ENCODE measurements at regions not wholly inside any gene's neighbourhood (a gene's known extent, or its start where the extent isn't known, plus 50 kb on each side); places are given as distances from the start of the nearest gene placed in this dataset.

GRCh38 chr16:17011712-17012111 lies 459.0 kb downstream of the XYLT1 start:
- Histone ChIP-seq H3K4me1 (no peaks in the 10 kb centered on the region), H3K4me3 (no peak overlapping the region), H3K9me3 (no peaks in the 10 kb centered on the region), H3K27me3 (no peaks in the 10 kb centered on the region), H3K27ac (no peak overlapping the region), H3K36me3 (replicated peaks in 1 of 2; ENCODE audit: insufficient read depth in 1 of 2, low read depth in 2 of 2) (no peaks in the 10 kb centered on the region)
- ATAC-seq: no peak
- intact Hi-C loops (cut with DNase I): no loop called here
- TF ChIP-seq POLR2A (IDR thresholded peaks at IDR 0.05): no peak
- no peak for TF ChIP-seq CTCF (IDR thresholded peaks at IDR 0.05)
- DNase-seq: no peak

GRCh38 chr16:17013038-17013437 lies 457.7 kb downstream of the XYLT1 start:
- Histone ChIP-seq H3K4me3 (no peak overlapping the region), H3K9me3 (no peaks in the 10 kb centered on the region), H3K36me3 (replicated peaks in 1 of 2; ENCODE audit: insufficient read depth in 1 of 2, low read depth in 2 of 2) (no peaks in the 10 kb centered on the region), H3K4me1 (no peaks in the 10 kb centered on the region), H3K27me3 (no peaks in the 10 kb centered on the region), H3K27ac (no peak overlapping the region)
- 67 to 74% methylated on average over 8 of the region's 8 CpGs for WGBS, 2 donors
- ATAC-seq (no peak), DNase-seq (no peak)
- intact Hi-C loops (cut with DNase I): no loop called here
- TF ChIP-seq POLR2A (IDR thresholded peaks at IDR 0.05) (no peak), CTCF (IDR thresholded peaks at IDR 0.05) (no peak)

- TF ChIP-seq POLR2A (IDR thresholded peaks at IDR 0.05) (no peak), CTCF (IDR thresholded peaks at IDR 0.05) (no peak)
- intact Hi-C loops (cut with DNase I): no loop called here
- ATAC-seq (no peak), DNase-seq (no peak)
- WGBS, 2 donors: 82 to 89% methylated on average over 6 of the region's 6 CpGs
- Histone ChIP-seq H3K4me3 (no peak overlapping the region), H3K9me3 (no peaks in the 10 kb centered on the region), H3K4me1 (no peaks in the 10 kb centered on the region), H3K36me3 (replicated peaks in 1 of 2; ENCODE audit: insufficient read depth in 1 of 2, low read depth in 2 of 2) (no peaks in the 10 kb centered on the region), H3K27me3 (no peaks in the 10 kb centered on the region), H3K27ac (no peak overlapping the region)
Measured at GRCh38 chr16:17014484-17015121, 456.2 kb downstream of the XYLT1 start.

- whole genome bisulfite sequencing, 2 donors: 78 to 80% methylated on average over 6 of the region's 6 CpGs
- TF ChIP-seq POLR2A (IDR thresholded peaks at IDR 0.05): no peak
- no peak for TF ChIP-seq CTCF (IDR thresholded peaks at IDR 0.05)
Measured at GRCh38 chr16:17015702-17016101, 455.1 kb downstream of the XYLT1 start.

GRCh38 chr16:17017442-17017841 lies 453.3 kb downstream of the XYLT1 start:
- no peaks in the 10 kb centered on the region for H3K36me3 ChIP-seq (replicated peaks in 1 of 2; ENCODE audit: insufficient read depth in 1 of 2, low read depth in 2 of 2)
- TF ChIP-seq POLR2A (IDR thresholded peaks at IDR 0.05) (no peak), CTCF (IDR thresholded peaks at IDR 0.05) (no peak)
- no peaks in the 10 kb centered on the region for H3K27me3 ChIP-seq
- ATAC-seq (no peak), DNase-seq (no peak)
- H3K4me1 ChIP-seq: no peaks in the 10 kb centered on the region
- no peak overlapping the region for H3K27ac ChIP-seq
- intact Hi-C loops (cut with DNase I): no loop called here
- no peak overlapping the region for H3K4me3 ChIP-seq
- H3K9me3 ChIP-seq: no peaks in the 10 kb centered on the region

More at GRCh38 chr16:17015702-17016101, 455.1 kb downstream of the XYLT1 start:
- H3K27ac ChIP-seq: no peak overlapping the region
- ATAC-seq (no peak), DNase-seq (no peak)
- H3K36me3 ChIP-seq (replicated peaks in 1 of 2; ENCODE audit: insufficient read depth in 1 of 2, low read depth in 2 of 2): no peaks in the 10 kb centered on the region
- no peak overlapping the region for H3K4me3 ChIP-seq
- H3K27me3 ChIP-seq: no peaks in the 10 kb centered on the region
- no peaks in the 10 kb centered on the region for H3K4me1 ChIP-seq
- no peaks in the 10 kb centered on the region for H3K9me3 ChIP-seq
- intact Hi-C loops (cut with DNase I): no loop called here

All from body of pancreas (tissue), 4 donors.